Loucy (cell line): ENCODE measurements at regions not wholly inside any gene's neighbourhood (a gene's known extent, or its start where the extent isn't known, plus 50 kb on each side); places are given as distances from the start of the nearest gene placed in this dataset.

Source experiments
- H2AFZ ChIP-seq: fragments of 200-600 bp; sonication (generic); 2 replicates; pipeline ENCODE4 v1.6.0; 2016; ENCODE audit warnings: antibody characterized with exemption, mild to moderate bottlenecking, low read length, moderate library complexity
- H3F3A ChIP-seq: fragments of 200-600 bp; 2 replicates; pipeline ENCODE4 v1.6.0; 2016; ENCODE audit warnings: antibody characterized with exemption, low read depth, mild to moderate bottlenecking
- H3K27me3 ChIP-seq: fragments of 200-600 bp; sonication (generic); 2 replicates; pipeline ENCODE4 v1.6.1; 2014; ENCODE audit warnings: low read length, mild to moderate bottlenecking; ENCODE audit not compliant: insufficient read depth, poor library complexity, severe bottlenecking
- H3K36me3 ChIP-seq: fragments of 200-600 bp; sonication (generic); 2 replicates; pipeline ENCODE4 v1.6.1; 2016; ENCODE audit warnings: low read length; ENCODE audit not compliant: insufficient read depth
- H3K4me1 ChIP-seq: fragments of 200-600 bp; sonication (generic); 2 replicates; pipeline ENCODE4 v1.5.1; 2014; ENCODE audit warnings: low read length, mild to moderate bottlenecking; ENCODE audit not compliant: insufficient read depth, poor library complexity, severe bottlenecking
- H3K4me2 ChIP-seq: fragments of 200-600 bp; sonication (generic); 2 replicates; pipeline ENCODE4 v1.6.0; 2014; ENCODE audit warnings: antibody characterized with exemption, low read length, low read depth, mild to moderate bottlenecking; ENCODE audit not compliant: poor library complexity, severe bottlenecking
- H3K4me3 ChIP-seq: fragments of 200-600 bp; sonication (generic); 2 replicates; pipeline ENCODE4 v1.5.1; 2014; ENCODE audit warnings: low read length, mild to moderate bottlenecking, mixed read lengths; ENCODE audit not compliant: poor library complexity, severe bottlenecking
- H3K79me2 ChIP-seq: fragments of 200-600 bp; sonication (generic); 2 replicates; pipeline ENCODE4 v1.6.1; 2014; ENCODE audit warnings: low read length; ENCODE audit not compliant: insufficient read depth
- H3K9ac ChIP-seq: fragments of 200-600 bp; sonication (generic); 2 replicates; pipeline ENCODE4 v1.6.0; 2014; ENCODE audit warnings: mild to moderate bottlenecking, low read depth, low read length, moderate library complexity; ENCODE audit not compliant: poor library complexity, severe bottlenecking
- H3K9me2 ChIP-seq: fragments of 200-600 bp; sonication (generic); replicated peaks from 2 replicates; pipeline ENCODE4 v1.6.1; 2016; ENCODE audit warnings: low read depth, low read length, mixed read lengths
- H3K9me3 ChIP-seq: fragments of 200-600 bp; sonication (generic); 2 replicates; pipeline ENCODE4 v1.6.1; 2014; ENCODE audit warnings: mild to moderate bottlenecking, antibody characterized with exemption, low read length, low read depth; ENCODE audit not compliant: insufficient read depth
- H4K20me1 ChIP-seq: fragments of 200-600 bp; sonication (generic); 2 replicates; pipeline ENCODE4 v1.6.0; 2014; ENCODE audit warnings: antibody characterized with exemption, low read length, mild to moderate bottlenecking; ENCODE audit not compliant: insufficient read depth, poor library complexity, severe bottlenecking
- CTCF ChIP-seq: fragments of 200-600 bp; sonication (generic); conservative IDR thresholded peaks from 2 replicates; pipeline ENCODE4 v1.5.1; 2014; ENCODE audit warnings: mild to moderate bottlenecking, antibody characterized with exemption, low read length
- EZH2phosphoT487 ChIP-seq: fragments of 200-600 bp; IDR thresholded peaks from 2 replicates; pipeline ENCODE4 v1.6.1; 2018; ENCODE audit warnings: antibody characterized with exemption, mild to moderate bottlenecking, moderate library complexity, borderline replicate concordance

- no peaks in the 10 kb centered on the region for H4K20me1 ChIP-seq
- no peaks in the 10 kb centered on the region for H3K79me2 ChIP-seq
- H3K4me3 ChIP-seq = no peak overlapping the region
- no peaks in the 10 kb centered on the region for H3K27me3 ChIP-seq
- no peak overlapping the region for H3K4me2 ChIP-seq
- H2AFZ ChIP-seq = no peak overlapping the region
- TF ChIP-seq EZH2phosphoT487 = no peak
- no peak for TF ChIP-seq CTCF
- H3K4me1 ChIP-seq = no peaks in the 10 kb centered on the region
- no peaks in the 10 kb centered on the region for H3F3A ChIP-seq
- no peaks in the 10 kb centered on the region for H3K9me2 ChIP-seq
- no peaks in the 10 kb centered on the region for H3K36me3 ChIP-seq
- H3K9ac ChIP-seq = no peak overlapping the region
- no peaks in the 10 kb centered on the region for H3K9me3 ChIP-seq
These were observed 116.7 kb upstream of the EGFLAM start for GRCh38 chr5:38141665-38142064.

GRCh38 chr5:38138574-38138973 lies 119.8 kb upstream of the EGFLAM start:
- H3K79me2 ChIP-seq = no peaks in the 10 kb centered on the region
- no peaks in the 10 kb centered on the region for H4K20me1 ChIP-seq
- H3F3A ChIP-seq = no peaks in the 10 kb centered on the region
- no peak overlapping the region for H3K4me3 ChIP-seq
- no peaks in the 10 kb centered on the region for H3K4me1 ChIP-seq
- H2AFZ ChIP-seq = no peak overlapping the region
- no peaks in the 10 kb centered on the region for H3K9me3 ChIP-seq
- no peak overlapping the region for H3K4me2 ChIP-seq
- H3K9ac ChIP-seq = no peak overlapping the region
- no peaks in the 10 kb centered on the region for H3K9me2 ChIP-seq
- no peak for TF ChIP-seq EZH2phosphoT487
- no peak for TF ChIP-seq CTCF
- no peaks in the 10 kb centered on the region for H3K36me3 ChIP-seq
- H3K27me3 ChIP-seq = no peaks in the 10 kb centered on the region

GRCh38 chr5:38135486-38136039 lies 122.8 kb upstream of the EGFLAM start:
- H3K4me1 ChIP-seq = no peaks in the 10 kb centered on the region
- no peaks in the 10 kb centered on the region for H4K20me1 ChIP-seq
- no peaks in the 10 kb centered on the region for H3F3A ChIP-seq
- no peak for TF ChIP-seq EZH2phosphoT487
- TF ChIP-seq CTCF = no peak
- no peak overlapping the region for H3K4me2 ChIP-seq
- no peaks in the 10 kb centered on the region for H3K27me3 ChIP-seq
- no peak overlapping the region for H2AFZ ChIP-seq
- H3K79me2 ChIP-seq = no peaks in the 10 kb centered on the region
- H3K9ac ChIP-seq = no peak overlapping the region
- no peaks in the 10 kb centered on the region for H3K36me3 ChIP-seq
- no peaks in the 10 kb centered on the region for H3K9me2 ChIP-seq
- no peaks in the 10 kb centered on the region for H3K9me3 ChIP-seq
- H3K4me3 ChIP-seq = no peak overlapping the region
